GM12864 (cell line): ENCODE measurements at regions not wholly inside any gene's neighbourhood (a gene's known extent, or its start where the extent isn't known, plus 50 kb on each side); places are given as distances from the start of the nearest gene placed in this dataset.
"Not testable (repeated sequence)": the region's sequence is repeated elsewhere in the genome, so short reads cannot be mapped to it uniquely, and the experiment has no call there.

Experiments
- DNase-seq: peaks from one replicate; pipeline ENCODE4 v3.0.0-alpha.2; 2011; ENCODE audit warnings: low read depth
- H3K4me3 ChIP-seq: 2 replicates; pipeline ENCODE4 v1.5.1; 2011; ENCODE audit warnings: mild to moderate bottlenecking, low read depth, low read length, control low read depth
- TF ChIP-seq, protein P1 (sequence below): IDR thresholded peaks from 2 replicates; pipeline ENCODE4 v1.5.1; 2011; ENCODE audit warnings: low read depth, mild to moderate bottlenecking, moderate library complexity, low read length, control low read depth, inconsistent platforms; ENCODE audit errors: missing control alignments

DNA sequence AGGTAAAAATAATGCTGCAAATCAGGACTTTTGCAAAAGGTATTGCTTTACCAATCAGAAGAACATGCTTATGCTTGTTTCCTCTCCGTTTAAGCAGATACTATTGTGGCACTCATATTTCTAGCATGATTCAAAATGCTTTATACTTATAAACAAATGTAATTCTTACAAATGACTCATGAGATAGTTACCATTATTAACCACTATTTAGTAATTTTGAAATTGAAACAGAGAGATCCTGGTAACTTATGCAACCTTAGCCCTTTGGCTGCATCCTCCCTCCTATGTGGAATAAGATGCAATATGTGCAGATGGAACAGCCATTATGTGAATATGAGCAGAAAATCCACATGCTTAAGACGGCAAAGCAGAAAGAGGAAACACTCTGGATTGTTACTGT, 164.7 kb downstream of the PCDH18 start:
- TF ChIP-seq, protein P1, sequence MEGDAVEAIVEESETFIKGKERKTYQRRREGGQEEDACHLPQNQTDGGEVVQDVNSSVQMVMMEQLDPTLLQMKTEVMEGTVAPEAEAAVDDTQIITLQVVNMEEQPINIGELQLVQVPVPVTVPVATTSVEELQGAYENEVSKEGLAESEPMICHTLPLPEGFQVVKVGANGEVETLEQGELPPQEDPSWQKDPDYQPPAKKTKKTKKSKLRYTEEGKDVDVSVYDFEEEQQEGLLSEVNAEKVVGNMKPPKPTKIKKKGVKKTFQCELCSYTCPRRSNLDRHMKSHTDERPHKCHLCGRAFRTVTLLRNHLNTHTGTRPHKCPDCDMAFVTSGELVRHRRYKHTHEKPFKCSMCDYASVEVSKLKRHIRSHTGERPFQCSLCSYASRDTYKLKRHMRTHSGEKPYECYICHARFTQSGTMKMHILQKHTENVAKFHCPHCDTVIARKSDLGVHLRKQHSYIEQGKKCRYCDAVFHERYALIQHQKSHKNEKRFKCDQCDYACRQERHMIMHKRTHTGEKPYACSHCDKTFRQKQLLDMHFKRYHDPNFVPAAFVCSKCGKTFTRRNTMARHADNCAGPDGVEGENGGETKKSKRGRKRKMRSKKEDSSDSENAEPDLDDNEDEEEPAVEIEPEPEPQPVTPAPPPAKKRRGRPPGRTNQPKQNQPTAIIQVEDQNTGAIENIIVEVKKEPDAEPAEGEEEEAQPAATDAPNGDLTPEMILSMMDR, result no peak
- DNase-seq, result no peak

DNA sequence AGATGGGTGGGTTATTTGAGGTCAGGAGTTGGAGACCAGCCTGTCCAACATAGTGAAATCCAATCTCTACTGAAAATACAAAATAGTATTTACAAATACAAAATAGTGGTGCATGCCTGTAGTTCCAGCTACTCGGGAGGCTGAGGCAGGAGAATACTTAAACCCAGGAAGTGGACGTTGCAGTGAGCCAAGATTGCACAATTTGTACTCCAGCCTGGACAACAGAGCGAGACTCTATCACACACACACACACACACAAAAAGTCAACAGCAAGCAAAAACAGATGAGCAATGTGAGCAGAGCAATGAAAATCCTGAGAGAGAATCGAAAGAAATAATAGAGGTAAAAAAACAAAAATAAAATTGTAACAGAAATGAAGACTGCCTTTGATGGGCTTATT, 168.8 kb downstream of the PCDH18 start:
- TF ChIP-seq, protein P1, result no peak
- no peak for DNase-seq
- H3K4me3 ChIP-seq, result no peak overlapping the region

More for the DNA sequence above, 164.7 kb downstream of the PCDH18 start:
- no peak overlapping the region for H3K4me3 ChIP-seq

DNA sequence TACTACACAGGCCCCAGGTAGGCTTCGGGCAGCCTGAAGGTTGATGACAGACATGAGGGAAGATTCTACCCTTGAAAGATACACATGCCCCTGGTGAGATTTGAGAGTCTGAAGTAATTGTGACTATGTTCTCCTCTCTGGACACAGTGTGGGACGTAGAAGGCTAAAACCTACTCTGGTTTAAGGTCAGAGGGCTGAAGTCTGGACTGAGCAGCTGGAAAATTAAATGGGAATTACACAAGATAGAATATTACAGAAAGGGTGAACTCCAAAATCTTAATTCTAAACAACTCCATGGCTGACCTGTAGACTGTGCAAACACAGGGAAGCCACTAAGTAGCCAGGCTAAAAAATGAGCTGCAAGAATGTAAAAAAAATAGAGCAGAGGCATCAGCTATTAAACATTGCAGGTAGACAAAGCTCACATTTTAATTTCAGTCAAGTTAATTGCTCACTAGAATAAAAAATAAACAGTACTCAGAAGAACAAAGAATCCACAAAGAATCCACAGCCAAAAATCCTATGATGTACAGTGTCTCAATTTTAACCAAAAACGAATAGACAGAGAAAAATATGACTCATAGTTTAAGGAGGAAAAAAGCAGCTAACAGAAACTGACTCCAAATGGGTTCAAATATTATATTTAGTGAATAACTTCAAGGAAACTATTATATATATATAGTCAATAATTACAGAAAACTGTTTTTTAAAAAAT, 170.4 kb downstream of the PCDH18 start:
- no peak overlapping the region for H3K4me3 ChIP-seq
- TF ChIP-seq, protein P1, result no peak
- no peak for DNase-seq

DNA sequence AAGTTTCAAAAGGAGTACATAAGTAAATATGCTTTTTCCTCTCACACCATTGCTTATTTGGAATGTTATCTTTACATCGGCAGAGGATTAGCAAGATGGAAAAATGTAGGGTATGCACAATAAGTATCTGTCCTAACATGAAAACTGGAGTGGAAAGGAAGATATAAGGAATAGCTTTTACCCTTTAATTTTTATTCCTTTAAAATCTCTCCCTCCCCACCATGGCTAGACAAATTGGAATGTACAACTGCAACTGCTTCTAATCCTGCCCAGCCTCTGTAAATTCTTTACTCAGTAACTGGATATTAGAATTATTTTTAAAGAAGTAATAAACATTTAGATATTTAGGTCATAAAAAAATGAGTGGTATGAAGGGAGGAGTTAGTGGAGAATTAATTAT, 171.5 kb downstream of the PCDH18 start:
- no peak overlapping the region for H3K4me3 ChIP-seq
- TF ChIP-seq, protein P1, result no peak
- no peak for DNase-seq

DNA sequence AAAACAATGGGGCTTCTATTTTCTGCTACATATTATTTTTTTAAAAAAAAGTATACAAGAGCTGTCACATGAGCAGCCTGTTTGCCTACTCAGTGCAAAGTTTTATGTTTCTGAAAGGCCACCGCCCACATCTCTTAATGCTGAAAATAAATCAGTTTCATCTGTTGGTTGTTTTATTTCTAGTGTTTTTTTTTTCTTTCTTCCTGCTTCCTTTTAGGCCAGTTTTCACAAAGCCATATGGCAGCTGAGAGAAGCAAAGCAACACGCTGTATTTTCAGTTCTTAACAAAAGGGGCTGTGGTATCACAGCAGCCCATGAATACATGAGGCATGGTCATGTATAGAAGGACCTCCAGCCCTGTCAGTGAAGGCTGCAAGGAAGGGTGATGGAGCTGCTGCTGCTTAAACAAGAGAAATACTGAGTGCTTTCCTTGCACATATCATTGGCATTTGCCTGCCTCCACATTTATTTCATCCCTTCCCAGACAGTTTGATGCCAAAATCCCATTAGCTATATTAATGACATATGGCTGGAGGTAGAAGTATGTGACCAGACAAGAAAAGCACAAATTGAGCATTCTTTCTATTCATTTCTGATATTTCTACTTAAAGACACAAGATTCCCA, 172.5 kb downstream of the PCDH18 start:
- no peak for DNase-seq
- TF ChIP-seq, protein P1, result no peak
- H3K4me3 ChIP-seq, result no peak overlapping the region

DNA sequence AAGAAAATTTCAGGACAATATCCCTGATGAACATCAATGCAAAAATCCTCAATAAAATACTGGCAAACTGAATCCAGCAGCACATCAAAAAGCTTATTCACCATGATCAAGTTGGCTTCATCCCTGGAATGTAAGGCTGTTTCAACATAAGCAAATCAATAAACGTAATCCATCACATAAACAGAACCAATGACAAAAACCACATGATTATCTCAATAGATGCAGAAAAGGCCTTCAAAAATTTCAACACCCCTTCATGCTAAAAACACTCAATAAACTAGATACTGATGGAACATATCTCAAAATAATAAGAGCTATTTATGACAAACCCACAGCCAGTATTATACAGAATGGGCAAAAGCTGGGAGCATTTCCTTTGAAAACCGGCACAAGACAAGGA, 177.7 kb downstream of the PCDH18 start:
- H3K4me3 ChIP-seq, DNase-seq: not testable (repeated sequence)

DNA sequence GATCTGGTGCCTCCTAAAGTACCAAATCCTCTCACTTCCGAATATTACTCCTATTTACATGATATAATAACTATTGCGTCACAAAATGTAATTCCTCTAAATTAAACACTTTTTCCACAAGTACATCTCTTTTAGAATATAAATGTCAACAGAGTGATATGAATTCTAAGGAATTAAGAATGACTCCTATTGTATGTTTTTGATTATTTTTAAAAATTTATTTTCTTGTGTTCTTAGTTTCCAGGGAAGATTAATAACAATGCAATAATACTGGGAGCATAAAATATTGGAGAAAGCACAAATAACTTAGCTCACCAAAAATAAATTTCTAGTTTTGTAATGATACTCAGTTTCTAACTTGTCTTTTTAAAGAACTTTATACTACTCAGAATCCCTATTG, 184.9 kb downstream of the PCDH18 start:
- no peak overlapping the region for H3K4me3 ChIP-seq
- TF ChIP-seq, protein P1, result no peak
- DNase-seq, result no peak
